Epithelial cell of esophagus (primary cell): ENCODE measurements at regions not wholly inside any gene's neighbourhood (a gene's known extent, or its start where the extent isn't known, plus 50 kb on each side); places are given as distances from the start of the nearest gene placed in this dataset.
A peak's percentile ranks its signal among the peaks of the same experiment; 100 is the strongest.

Experiments used
- DNase-seq: peaks from one replicate; pipeline ENCODE4 v3.0.0; 2010; ENCODE audit warnings: low read depth
- H3K4me3 ChIP-seq: 2 replicates; pipeline ENCODE4 v1.5.1; 2011; ENCODE audit warnings: mild to moderate bottlenecking, low read length, control low read depth
- TF ChIP-seq, protein P1 (sequence below): IDR thresholded peaks from 2 replicates; pipeline ENCODE4 v1.5.1; 2011; ENCODE audit warnings: low read depth, mild to moderate bottlenecking, low read length, control low read depth, inconsistent platforms; ENCODE audit not compliant: insufficient read depth; ENCODE audit errors: missing control alignments

DNA sequence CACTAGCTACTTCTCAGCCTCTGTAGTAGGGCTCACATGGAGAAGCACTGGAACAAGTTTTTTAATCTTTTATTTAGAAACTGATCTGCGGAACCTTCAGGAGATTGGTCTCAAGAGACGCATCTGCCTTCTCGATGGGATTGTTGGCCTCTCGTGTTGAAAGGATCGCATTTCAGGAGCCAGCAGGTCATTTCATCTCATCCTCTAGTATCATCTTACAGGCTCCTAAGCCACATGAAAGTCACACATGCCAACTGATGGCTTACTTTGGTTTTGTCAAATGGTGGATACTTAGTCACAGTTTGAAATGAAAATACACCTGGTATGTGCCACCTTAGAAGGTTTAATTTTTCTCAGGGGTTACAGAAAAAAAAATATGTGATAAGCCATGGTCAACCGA lies 1703.6 kb downstream of the EFNB2 start:
- H3K4me3 ChIP-seq, result no peak overlapping the region
- DNase-seq, result no peak
- TF ChIP-seq, protein P1, sequence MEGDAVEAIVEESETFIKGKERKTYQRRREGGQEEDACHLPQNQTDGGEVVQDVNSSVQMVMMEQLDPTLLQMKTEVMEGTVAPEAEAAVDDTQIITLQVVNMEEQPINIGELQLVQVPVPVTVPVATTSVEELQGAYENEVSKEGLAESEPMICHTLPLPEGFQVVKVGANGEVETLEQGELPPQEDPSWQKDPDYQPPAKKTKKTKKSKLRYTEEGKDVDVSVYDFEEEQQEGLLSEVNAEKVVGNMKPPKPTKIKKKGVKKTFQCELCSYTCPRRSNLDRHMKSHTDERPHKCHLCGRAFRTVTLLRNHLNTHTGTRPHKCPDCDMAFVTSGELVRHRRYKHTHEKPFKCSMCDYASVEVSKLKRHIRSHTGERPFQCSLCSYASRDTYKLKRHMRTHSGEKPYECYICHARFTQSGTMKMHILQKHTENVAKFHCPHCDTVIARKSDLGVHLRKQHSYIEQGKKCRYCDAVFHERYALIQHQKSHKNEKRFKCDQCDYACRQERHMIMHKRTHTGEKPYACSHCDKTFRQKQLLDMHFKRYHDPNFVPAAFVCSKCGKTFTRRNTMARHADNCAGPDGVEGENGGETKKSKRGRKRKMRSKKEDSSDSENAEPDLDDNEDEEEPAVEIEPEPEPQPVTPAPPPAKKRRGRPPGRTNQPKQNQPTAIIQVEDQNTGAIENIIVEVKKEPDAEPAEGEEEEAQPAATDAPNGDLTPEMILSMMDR, result no peak

- peak; percentile 42 for DNase-seq
- H3K4me3 ChIP-seq, result no peak overlapping the region
- TF ChIP-seq, protein P1, result no peak
Measured at GRCh38 chr13:104823709-104824108, 1711.8 kb downstream of the EFNB2 start.

DNA sequence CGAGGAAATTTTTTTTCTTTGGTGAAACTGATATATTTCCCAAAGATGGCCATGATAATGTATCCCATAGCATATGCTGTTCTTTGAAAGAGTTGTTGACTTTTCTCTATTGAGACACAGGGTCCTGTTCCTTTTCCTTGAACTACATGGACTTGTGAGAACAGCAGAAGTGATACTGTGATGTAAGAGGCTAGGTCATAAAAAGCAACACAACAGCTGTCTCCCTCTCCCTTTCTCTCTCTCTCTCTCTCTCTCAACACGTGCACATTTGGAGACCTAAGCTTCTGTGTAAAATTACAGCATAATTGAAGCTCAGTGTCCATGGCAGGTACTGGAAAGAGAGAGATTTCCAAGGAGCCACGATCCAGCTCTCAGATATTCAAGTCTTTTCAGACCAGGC lies 1712.4 kb downstream of the EFNB2 start:
- TF ChIP-seq, protein P1, result no peak
- no peak overlapping the region for H3K4me3 ChIP-seq
- DNase-seq, result no peak

DNA sequence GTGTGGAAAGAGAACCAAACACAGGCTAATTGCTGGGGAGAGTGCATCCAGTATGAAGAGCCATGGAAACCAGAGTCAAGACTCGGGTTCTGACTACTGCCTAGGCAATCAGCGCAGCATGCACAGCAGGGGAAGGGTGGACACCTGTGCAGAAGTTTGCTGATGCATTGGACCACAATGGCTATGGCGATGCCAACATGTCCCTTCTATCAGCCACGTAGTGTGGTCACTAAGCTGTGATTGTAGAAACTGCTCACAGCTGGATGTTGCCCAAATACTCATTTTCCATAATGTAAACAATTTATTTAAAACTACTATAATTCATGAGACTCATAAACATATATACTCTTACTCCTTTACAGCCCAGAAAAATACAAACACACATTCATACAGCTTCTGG lies 1718.2 kb downstream of the EFNB2 start:
- no peak for DNase-seq
- no peak overlapping the region for H3K4me3 ChIP-seq
- TF ChIP-seq, protein P1, result no peak

DNA sequence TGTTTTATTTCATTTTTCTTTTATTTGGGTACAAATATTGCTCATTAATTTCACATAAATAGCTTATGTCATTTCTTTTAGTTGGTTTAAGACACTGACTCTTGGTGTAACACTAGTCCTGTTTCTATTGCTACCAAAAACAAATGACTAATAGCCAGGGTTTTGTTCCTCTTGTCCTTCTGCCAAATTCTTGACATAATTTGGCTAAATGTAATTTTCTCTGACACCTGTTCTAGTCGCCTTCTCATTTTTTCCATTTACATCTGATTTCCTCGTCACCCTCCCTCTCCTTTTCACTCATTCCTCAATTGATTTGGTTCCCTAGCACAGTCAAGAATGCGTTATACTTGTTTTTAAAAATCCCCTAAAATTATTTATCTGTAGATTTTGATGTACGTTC lies 1718.7 kb downstream of the EFNB2 start:
- DNase-seq, result no peak
- H3K4me3 ChIP-seq, result no peak overlapping the region
- TF ChIP-seq, protein P1, result no peak

DNA sequence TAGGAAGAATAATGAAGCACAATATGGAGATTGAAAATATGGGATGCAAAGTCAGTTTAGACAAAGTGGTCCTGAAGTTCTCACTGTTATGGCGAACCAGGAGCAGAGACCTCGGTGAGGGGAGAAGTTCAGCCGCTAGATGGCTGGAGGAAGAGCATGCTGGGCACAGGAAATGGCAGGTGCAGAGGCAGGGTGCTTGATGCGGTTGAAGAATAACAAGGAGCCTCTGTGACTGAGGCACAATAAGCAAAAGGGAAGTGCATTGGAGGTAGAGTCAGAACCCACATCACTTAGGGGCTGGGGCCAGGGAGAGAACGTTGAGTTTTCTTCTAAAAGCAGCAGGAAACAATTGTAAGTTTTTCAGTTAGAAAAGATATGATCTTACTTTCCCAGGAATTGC lies 1725.2 kb downstream of the EFNB2 start:
- no peak for DNase-seq
- TF ChIP-seq, protein P1, result no peak
- no peak overlapping the region for H3K4me3 ChIP-seq

DNA sequence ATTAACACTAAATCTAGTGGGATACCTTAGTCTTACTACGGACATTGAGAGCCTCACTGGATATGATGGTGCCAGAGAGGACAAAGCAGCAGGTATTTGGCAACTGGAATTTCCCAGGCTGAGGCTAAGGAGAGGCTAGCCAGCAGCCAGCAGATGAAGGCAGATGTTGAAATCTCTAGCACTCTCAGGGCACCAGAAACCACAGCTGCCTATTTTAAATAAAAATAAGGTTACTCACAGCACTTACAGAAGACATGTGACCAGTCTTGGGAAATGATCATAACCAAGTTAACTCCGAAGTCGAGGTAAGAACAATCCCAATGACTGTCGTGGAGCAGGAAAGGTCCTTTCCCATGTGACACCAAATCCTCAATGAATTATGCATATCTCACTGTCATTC lies 1726.0 kb downstream of the EFNB2 start:
- TF ChIP-seq, protein P1, result no peak
- no peak overlapping the region for H3K4me3 ChIP-seq
- DNase-seq, result peak; percentile 54
